OCI-M2 (cell line): ENCODE measurements at regions not wholly inside any gene's neighbourhood (a gene's known extent, or its start where the extent isn't known, plus 50 kb on each side); places are given as distances from the start of the nearest gene placed in this dataset.
"Not testable (repeated sequence)": the region's sequence is repeated elsewhere in the genome, so short reads cannot be mapped to it uniquely, and the experiment has no call there.

Experiments used
- DNase-seq: peaks from one replicate; lab custom pipeline; 2025; ENCODE audit not compliant: unreplicated experiment; lab: John Stamatoyannopoulos, UW

- no peak for DNase-seq
Measured at GRCh38 chr2:43149482-43150107, 76.8 kb downstream of the ZFP36L2 start.

DNA sequence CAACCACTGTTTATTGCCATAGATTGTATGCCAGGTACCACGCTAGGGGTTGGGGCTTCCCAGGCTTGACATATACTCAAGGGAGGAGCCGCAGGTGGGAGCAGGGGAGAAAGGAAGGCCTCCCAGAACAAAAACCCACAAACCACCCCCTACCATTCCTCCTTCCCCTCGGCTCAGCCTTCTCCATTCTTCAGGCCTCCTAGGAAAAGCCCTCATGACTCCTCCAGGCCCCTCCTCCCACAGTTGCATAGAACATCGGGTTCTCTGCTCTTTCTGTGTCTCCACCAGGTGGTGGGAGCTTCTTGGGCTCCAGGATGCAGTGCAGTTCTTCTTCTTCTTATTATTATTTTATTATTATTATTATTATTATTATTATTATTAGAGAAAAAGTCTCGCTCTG, 80.3 kb downstream of the ZFP36L2 start:
- DNase-seq = no peak

- DNase-seq = no peak
Measured at GRCh38 chr2:43144263-43144662, 82.1 kb downstream of the ZFP36L2 start.

DNA sequence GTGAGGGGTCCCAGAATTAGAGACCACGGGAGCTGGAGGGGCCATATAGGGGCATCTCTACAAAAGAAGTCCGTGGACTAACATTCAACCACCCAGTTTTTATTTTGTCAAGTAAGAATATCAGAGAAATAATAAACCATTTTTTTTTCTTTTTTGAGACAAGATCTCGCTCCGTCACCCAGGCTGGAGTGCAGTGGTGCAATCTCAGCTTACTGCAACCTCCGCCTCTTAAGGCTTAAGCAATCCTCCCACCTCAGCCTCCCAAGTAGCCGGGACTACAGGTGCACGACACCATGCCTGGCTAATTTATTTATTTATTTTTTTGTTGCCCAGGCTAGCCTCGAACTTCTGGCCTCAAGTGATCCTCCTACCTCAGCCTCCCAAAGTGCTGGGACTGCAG, 82.7 kb downstream of the ZFP36L2 start:
- DNase-seq = no peak

DNA sequence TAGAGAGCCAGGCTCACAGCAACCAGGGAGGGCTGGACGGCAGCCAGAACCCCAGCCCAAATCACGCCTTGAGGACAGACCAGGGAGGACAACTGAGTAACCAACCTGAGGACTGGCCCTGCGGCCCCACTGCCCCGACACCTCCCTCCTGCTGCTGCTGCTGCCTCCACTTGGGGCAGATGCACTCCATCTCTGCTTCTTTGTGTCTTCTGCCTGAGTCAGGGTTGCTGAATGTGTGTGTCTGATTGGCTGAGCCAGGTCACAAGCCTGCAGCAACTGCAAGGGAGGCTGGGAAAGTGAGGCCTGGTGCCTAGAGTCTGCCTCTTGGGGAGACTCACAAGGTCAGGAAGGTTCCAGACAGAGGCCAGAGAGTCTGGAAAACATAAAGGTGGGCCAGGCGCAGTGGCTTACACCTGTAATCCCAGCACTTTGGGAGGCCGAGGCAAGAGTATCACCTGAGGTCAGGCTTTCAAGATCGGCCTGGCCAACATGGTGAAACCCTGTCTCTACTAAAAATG, 83.4 kb downstream of the ZFP36L2 start:
- no peak for DNase-seq

GRCh38 chr2:43141636-43142151, 84.7 kb downstream of the ZFP36L2 start:
- not testable (repeated sequence) for DNase-seq

DNA sequence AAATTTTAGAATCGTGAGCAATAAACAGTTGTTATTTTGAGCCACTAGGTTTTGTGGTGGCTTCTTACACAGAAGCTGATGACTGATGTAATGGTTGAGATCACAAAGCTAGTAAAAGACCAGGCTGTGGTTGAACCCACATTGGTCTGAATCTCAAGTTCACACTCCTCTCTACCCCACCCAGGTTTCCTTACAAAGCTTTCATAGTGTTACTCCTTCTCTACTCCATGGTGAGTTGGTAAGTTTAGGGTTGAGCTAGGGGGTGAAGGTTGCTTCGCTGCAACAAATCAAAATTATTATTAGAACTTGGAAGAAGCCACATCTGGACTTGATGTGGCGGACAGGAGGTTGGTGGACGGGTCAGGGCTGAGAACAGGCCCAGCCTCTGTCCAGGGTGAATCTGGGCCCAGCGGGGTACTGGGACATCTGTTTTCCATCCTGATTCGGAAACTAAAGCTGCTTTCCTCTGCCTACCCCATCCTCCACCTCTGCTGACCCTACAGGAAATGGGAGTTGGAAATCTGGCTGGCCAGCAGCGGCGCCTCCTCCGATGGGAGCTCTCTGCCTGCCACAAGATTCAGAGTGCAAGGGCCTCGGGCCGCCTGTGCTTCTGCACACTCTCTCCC, 86.3 kb downstream of the ZFP36L2 start:
- no peak for DNase-seq

- DNase-seq = no peak
Measured at GRCh38 chr2:43139501-43139900, 86.9 kb downstream of the ZFP36L2 start.

GRCh38 chr2:43138441-43138840, 88.0 kb downstream of the ZFP36L2 start:
- DNase-seq = no peak

DNA sequence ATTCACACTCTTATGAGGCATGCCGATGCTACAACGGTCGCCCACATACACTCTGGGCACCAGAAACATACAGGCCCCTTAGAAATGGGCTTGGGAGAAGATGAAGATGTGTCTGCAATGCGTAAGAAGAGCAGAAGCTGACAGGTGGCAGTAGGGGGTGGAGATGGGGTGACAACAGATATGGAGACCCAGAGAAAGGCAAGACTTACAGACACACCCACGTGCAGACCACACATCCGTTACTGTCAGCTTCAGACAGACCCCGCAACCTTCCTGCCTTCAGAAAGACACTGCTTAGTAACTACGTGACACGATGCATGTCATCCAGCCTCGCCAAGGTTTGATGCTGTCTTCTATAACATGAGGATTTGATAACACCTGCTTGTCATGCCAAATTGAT, 89.5 kb downstream of the ZFP36L2 start:
- DNase-seq = no peak

- DNase-seq = no peak
Measured at GRCh38 chr2:43136011-43136799, 90.2 kb downstream of the ZFP36L2 start.

- DNase-seq = no peak
Measured at GRCh38 chr2:43135583-43135982, 90.8 kb downstream of the ZFP36L2 start.

DNA sequence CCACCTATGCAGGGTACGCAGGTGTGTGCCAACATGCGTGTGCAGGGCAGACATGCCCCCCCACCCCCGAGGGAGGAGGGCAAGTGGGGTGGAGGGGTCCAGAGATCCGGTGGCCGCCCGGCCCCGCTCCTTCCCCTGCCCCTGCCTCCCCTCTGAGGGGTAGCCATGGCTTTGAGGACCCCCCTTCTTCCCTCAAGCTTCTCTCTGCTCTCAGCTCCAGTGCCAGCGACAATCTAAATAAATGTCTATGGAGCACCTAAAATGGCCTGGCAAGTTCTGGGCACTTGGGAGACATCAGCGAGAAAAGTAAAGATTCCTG, 91.9 kb downstream of the ZFP36L2 start:
- no peak for DNase-seq

GRCh38 chr2:43133708-43134570, 92.5 kb downstream of the ZFP36L2 start:
- DNase-seq = no peak

DNA sequence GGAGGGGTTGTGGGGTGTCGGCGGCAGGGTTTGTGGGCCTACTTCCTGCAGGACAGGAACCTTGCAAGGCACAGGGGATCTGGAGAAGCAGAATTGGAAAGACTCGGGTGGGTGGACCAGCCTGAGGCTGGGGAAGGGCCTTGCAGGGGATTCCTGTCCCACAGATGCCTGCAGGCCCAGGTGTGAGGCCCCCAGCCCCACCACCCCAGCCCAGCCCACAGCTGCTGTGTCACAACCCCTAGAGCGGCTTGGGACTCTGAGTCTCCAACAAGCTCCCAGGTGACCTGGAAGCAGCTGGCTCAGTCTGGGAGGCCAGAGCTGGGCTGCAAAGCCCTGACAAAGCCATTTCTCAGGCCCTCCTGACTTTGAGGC, 93.1 kb downstream of the ZFP36L2 start:
- DNase-seq = no peak

DNA sequence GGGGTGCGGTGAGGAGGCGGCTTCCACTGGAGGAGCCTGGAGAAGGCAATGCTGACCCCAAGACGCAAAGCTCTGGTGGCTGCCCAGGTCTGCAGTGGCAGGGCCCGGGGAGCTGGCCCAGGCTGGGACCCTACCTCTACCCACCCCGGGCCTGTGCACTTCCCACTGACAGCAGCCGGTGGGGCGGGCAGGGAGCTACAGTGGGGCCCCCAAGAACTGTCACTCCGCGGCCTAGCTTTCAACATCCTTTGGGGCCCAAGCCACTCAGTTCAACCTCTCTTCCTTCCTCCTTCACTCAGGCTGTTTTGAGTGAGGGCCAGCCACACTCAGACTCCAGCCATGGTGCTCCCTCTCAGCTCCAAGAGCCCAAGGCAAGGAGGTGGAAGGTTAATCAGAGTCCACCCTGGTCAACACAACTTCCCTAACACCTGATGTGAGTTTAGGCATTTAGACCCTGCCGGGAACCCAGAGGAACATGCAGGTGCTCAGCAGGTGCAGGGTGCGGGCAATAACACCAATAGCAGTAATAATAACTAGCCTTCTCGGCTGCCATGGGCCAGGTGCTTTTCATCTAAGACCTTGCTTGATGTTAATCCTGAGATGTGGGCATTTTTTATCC, 93.6 kb downstream of the ZFP36L2 start:
- DNase-seq = no peak

- DNase-seq = no peak
Measured at GRCh38 chr2:43131890-43132682, 94.3 kb downstream of the ZFP36L2 start.

GRCh38 chr2:43131051-43131889, 95.1 kb downstream of the ZFP36L2 start:
- no peak for DNase-seq

GRCh38 chr2:43130548-43130875, 95.9 kb downstream of the ZFP36L2 start:
- no peak for DNase-seq
